ENCODE measurements at regions not wholly inside any gene's neighbourhood (a gene's known extent, or its start where the extent isn't known, plus 50 kb on each side); places are given as distances from the start of the nearest gene placed in this dataset.

GRCh38 chr2:116924509-116924908, 890.0 kb upstream of the DDX18 start:
- H3K36me3 ChIP-seq (ENCODE audit: insufficient read depth) = no peaks in the 10 kb centered on the region
- no peak for DNase-seq (ENCODE audit: low spot score)
- H3K36me3 Mint-ChIP-seq (ENCODE audit: low read depth) = no peaks in the 10 kb centered on the region
- H3K4me2 ChIP-seq = no peak overlapping the region
- H3K4me3 ChIP-seq = no peak overlapping the region
- H3K9me2 ChIP-seq (ENCODE audit: insufficient read depth) = no peaks in the 10 kb centered on the region
- TF ChIP-seq CTCF (conservative IDR thresholded peaks at IDR 0.05; ENCODE audit: low read depth in 2 of 2) (no peak), REST (IDR thresholded peaks at IDR 0.05; ENCODE audit: unreplicated experiment) (no peak), CREB1 (CRISPR knock-in tag; IDR thresholded peaks at IDR 0.05; ENCODE audit: low read depth) (no peak), ZNF331 (CRISPR knock-in tag; IDR thresholded peaks at IDR 0.05; ENCODE audit: low read depth) (no peak), JUNB (IDR thresholded peaks at IDR 0.05; ENCODE audit: unreplicated experiment) (no peak), POLR2AphosphoS5 (IDR thresholded peaks at IDR 0.05; ENCODE audit: low read depth) (no peak), EZH2 (IDR thresholded peaks at IDR 0.05; ENCODE audit: low read depth, unreplicated experiment) (no peak), EZH2phosphoT487 (IDR thresholded peaks at IDR 0.05; ENCODE audit: unreplicated experiment) (no peak), STAT1 (IDR thresholded peaks at IDR 0.05; ENCODE audit: unreplicated experiment) (no peak)
- H4K20me1 ChIP-seq (replicated peaks; ENCODE audit: insufficient read depth) = no peaks in the 10 kb centered on the region
- H2AFZ ChIP-seq = 0 out of 2 replicates have a peak overlapping the region, but pooled peaks have one; percentile 6
- no peak overlapping the region for H3K27ac ChIP-seq (ENCODE audit: low read depth)
- no peak for ATAC-seq
- H3K79me2 ChIP-seq (replicated peaks; ENCODE audit: insufficient read depth) = no peaks in the 10 kb centered on the region
- H3K4me3 Mint-ChIP-seq = no peak overlapping the region
- H3K4me1 Mint-ChIP-seq = no peaks in the 10 kb centered on the region
- H3K27me3 Mint-ChIP-seq (ENCODE audit: insufficient read depth, low read depth, poor library complexity) = no peaks in the 10 kb centered on the region
- no peak overlapping the region for H3K27ac Mint-ChIP-seq
- no peaks in the 10 kb centered on the region for H3K4me1 ChIP-seq (ENCODE audit: insufficient read depth)
- H3K27me3 ChIP-seq (ENCODE audit: insufficient read depth) = no peaks in the 10 kb centered on the region
- H3F3A ChIP-seq (replicated peaks; ENCODE audit: low read depth) = no peaks in the 10 kb centered on the region
- no peaks in the 10 kb centered on the region for H3K9me3 Mint-ChIP-seq

- H3K27ac ChIP-seq (ENCODE audit: low read depth) = no peak overlapping the region
- no peak for ATAC-seq
- TF ChIP-seq CTCF (conservative IDR thresholded peaks at IDR 0.05; ENCODE audit: low read depth in 2 of 2) (no peak), EZH2 (IDR thresholded peaks at IDR 0.05; ENCODE audit: low read depth, unreplicated experiment) (no peak)
- TF ChIP-seq, protein P1, sequence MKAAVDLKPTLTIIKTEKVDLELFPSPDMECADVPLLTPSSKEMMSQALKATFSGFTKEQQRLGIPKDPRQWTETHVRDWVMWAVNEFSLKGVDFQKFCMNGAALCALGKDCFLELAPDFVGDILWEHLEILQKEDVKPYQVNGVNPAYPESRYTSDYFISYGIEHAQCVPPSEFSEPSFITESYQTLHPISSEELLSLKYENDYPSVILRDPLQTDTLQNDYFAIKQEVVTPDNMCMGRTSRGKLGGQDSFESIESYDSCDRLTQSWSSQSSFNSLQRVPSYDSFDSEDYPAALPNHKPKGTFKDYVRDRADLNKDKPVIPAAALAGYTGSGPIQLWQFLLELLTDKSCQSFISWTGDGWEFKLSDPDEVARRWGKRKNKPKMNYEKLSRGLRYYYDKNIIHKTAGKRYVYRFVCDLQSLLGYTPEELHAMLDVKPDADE (IDR thresholded peaks at IDR 0.05) = no peak
These were observed 879.2 kb upstream of the DDX18 start for GRCh38 chr2:116935097-116935814.

More at GRCh38 chr2:116935097-116935814, 879.2 kb upstream of the DDX18 start:
- Histone ChIP-seq H3K27me3 (ENCODE audit: insufficient read depth) (no peaks in the 10 kb centered on the region), H3K36me3 (ENCODE audit: insufficient read depth) (no peaks in the 10 kb centered on the region), H2AFZ (no peak overlapping the region), H3K9me2 (ENCODE audit: insufficient read depth) (no peaks in the 10 kb centered on the region), H3K79me2 (replicated peaks; ENCODE audit: insufficient read depth) (no peaks in the 10 kb centered on the region), H3F3A (replicated peaks; ENCODE audit: low read depth) (no peaks in the 10 kb centered on the region), H3K4me2 (no peak overlapping the region), H3K4me3 (no peak overlapping the region), H4K20me1 (replicated peaks; ENCODE audit: insufficient read depth) (no peaks in the 10 kb centered on the region), H3K4me1 (ENCODE audit: insufficient read depth) (no peaks in the 10 kb centered on the region)
- Mint-ChIP-seq H3K27me3 (ENCODE audit: insufficient read depth, low read depth, poor library complexity) (no peaks in the 10 kb centered on the region), H3K4me3 (no peak overlapping the region), H3K4me1 (no peaks in the 10 kb centered on the region), H3K36me3 (ENCODE audit: low read depth) (no peaks in the 10 kb centered on the region), H3K27ac (no peak overlapping the region), H3K9me3 (peaks cover 8% of the 10 kb centered on the region; the same call in 2 of the 3 replicates)
- no peak for DNase-seq (ENCODE audit: low spot score)
